ENCODE measurements at regions not wholly inside any gene's neighbourhood (a gene's known extent, or its start where the extent isn't known, plus 50 kb on each side); places are given as distances from the start of the nearest gene placed in this dataset.

- 67 to 74% methylated on average over 6 of the region's 6 CpGs for WGBS, 2 donors
Measured at GRCh38 chr12:30197392-30198057, 413.8 kb upstream of the TMTC1 start.

GRCh38 chr12:30191696-30192455 lies 408.1 kb upstream of the TMTC1 start:
- H3K4me3 ChIP-seq = no peak overlapping the region
- H3K9me3 ChIP-seq = no peaks in the 10 kb centered on the region
- no peaks in the 10 kb centered on the region for H3K36me3 ChIP-seq
- DNase-seq = no peak
- 45 to 65% methylated on average over 3 of the region's 3 CpGs for WGBS, 2 donors
- no peaks in the 10 kb centered on the region for H3K4me1 ChIP-seq
- no peak overlapping the region for H3K27ac ChIP-seq
- intact Hi-C loops (cut with DNase I) = no loop called here
- no peak for TF ChIP-seq POLR2A (IDR thresholded peaks at IDR 0.05)
- no peak for TF ChIP-seq EP300 (IDR thresholded peaks at IDR 0.05)
- no peak for TF ChIP-seq POLR2AphosphoS5 (IDR thresholded peaks at IDR 0.05)
- no peak for TF ChIP-seq CTCF (IDR thresholded peaks at IDR 0.05)
- no peaks in the 10 kb centered on the region for H3K27me3 ChIP-seq

More at GRCh38 chr12:30197392-30198057, 413.8 kb upstream of the TMTC1 start:
- Histone ChIP-seq H3K27me3 (peaks cover 0 to 17% (median 7%) of the 10 kb centered on the region in 3 donors), H3K4me1 (peaks cover 0 to 11% (median 2%) of the 10 kb centered on the region in 4 donors), H3K27ac (no peak overlapping the region), H3K9me3 (no peaks in the 10 kb centered on the region), H3K4me3 (no peak overlapping the region), H3K36me3 (no peaks in the 10 kb centered on the region)
- DNase-seq = no peak
- intact Hi-C loops (cut with DNase I) = no loop called here
- TF ChIP-seq CTCF (IDR thresholded peaks at IDR 0.05) (no peak), POLR2A (IDR thresholded peaks at IDR 0.05) (no peak), EP300 (IDR thresholded peaks at IDR 0.05) (no peak), POLR2AphosphoS5 (IDR thresholded peaks at IDR 0.05) (no peak)

GRCh38 chr12:30188602-30189326 lies 405.0 kb upstream of the TMTC1 start:
- no peaks in the 10 kb centered on the region for H3K9me3 ChIP-seq
- H3K27ac ChIP-seq = no peak overlapping the region
- WGBS, 2 donors = 62% methylated on average over 8 of the region's 8 CpGs
- intact Hi-C loops (cut with DNase I) = no loop called here
- H3K27me3 ChIP-seq = no peaks in the 10 kb centered on the region
- no peaks in the 10 kb centered on the region for H3K36me3 ChIP-seq
- TF ChIP-seq CTCF (IDR thresholded peaks at IDR 0.05) (no peak), POLR2AphosphoS5 (IDR thresholded peaks at IDR 0.05) (no peak), EP300 (IDR thresholded peaks at IDR 0.05) (no peak), POLR2A (IDR thresholded peaks at IDR 0.05) (no peak)
- DNase-seq = no peak
- no peak overlapping the region for H3K4me3 ChIP-seq
- H3K4me1 ChIP-seq = no peaks in the 10 kb centered on the region

- 43 to 58% methylated on average over 2 of the region's 2 CpGs for WGBS, 2 donors
Measured at GRCh38 chr12:30187426-30187825, 403.7 kb upstream of the TMTC1 start.

GRCh38 chr12:30181334-30181733 lies 397.6 kb upstream of the TMTC1 start:
- DNase-seq = no peak
- Histone ChIP-seq H3K4me1 (no peaks in the 10 kb centered on the region), H3K9me3 (no peaks in the 10 kb centered on the region), H3K27me3 (no peaks in the 10 kb centered on the region), H3K27ac (no peak overlapping the region), H3K36me3 (no peaks in the 10 kb centered on the region), H3K4me3 (no peak overlapping the region)
- 35 to 54% methylated on average over 1 of the region's 1 CpG for WGBS, 2 donors
- intact Hi-C loops (cut with DNase I) = no loop called here
- TF ChIP-seq EP300 (IDR thresholded peaks at IDR 0.05) (no peak), POLR2AphosphoS5 (IDR thresholded peaks at IDR 0.05) (no peak), CTCF (IDR thresholded peaks at IDR 0.05) (no peak)

More at GRCh38 chr12:30187426-30187825, 403.7 kb upstream of the TMTC1 start:
- no peak overlapping the region for H3K4me3 ChIP-seq
- no peak overlapping the region for H3K27ac ChIP-seq
- no peaks in the 10 kb centered on the region for H3K36me3 ChIP-seq
- no peak for TF ChIP-seq POLR2AphosphoS5 (IDR thresholded peaks at IDR 0.05)
- intact Hi-C loops (cut with DNase I) = no loop called here
- no peaks in the 10 kb centered on the region for H3K27me3 ChIP-seq
- no peaks in the 10 kb centered on the region for H3K4me1 ChIP-seq
- DNase-seq = no peak
- H3K9me3 ChIP-seq = no peaks in the 10 kb centered on the region

All from sigmoid colon (tissue), 6 donors.